Hepatocyte (in vitro differentiated cells): ENCODE measurements at regions not wholly inside any gene's neighbourhood (a gene's known extent, or its start where the extent isn't known, plus 50 kb on each side); places are given as distances from the start of the nearest gene placed in this dataset.

Experiments
- CTCF ChIP-seq: fragments of 200-600 bp; sonication (generic); IDR thresholded peaks from 2 replicates; pipeline ENCODE4 v1.5.1; 2016; ENCODE audit warnings: antibody characterized with exemption, mild to moderate bottlenecking; ENCODE audit not compliant: poor library complexity
- EZH2 ChIP-seq: fragments of 200-600 bp; sonication (generic); IDR thresholded peaks from 2 replicates; pipeline ENCODE4 v1.6.1; 2016; ENCODE audit warnings: antibody characterized with exemption, mild to moderate bottlenecking, borderline replicate concordance

- TF ChIP-seq CTCF, result no peak
- no peak for TF ChIP-seq EZH2
These were observed 252.5 kb downstream of the SLC6A15 start for GRCh38 chr12:84660139-84660538.
